Nephron progenitor cell (in vitro differentiated cells): ENCODE measurements at regions not wholly inside any gene's neighbourhood (a gene's known extent, or its start where the extent isn't known, plus 50 kb on each side); places are given as distances from the start of the nearest gene placed in this dataset.
"Not testable (repeated sequence)": the region's sequence is repeated elsewhere in the genome, so short reads cannot be mapped to it uniquely, and the experiment has no call there.

ENCODE experiments used
- DNase-seq: peaks from one replicate; pipeline ENCODE4 v3.0.0; 2021
- H3K27ac Mint-ChIP-seq: 2 replicates; pipeline ENCODE4 v1.8.0; 2021; ENCODE audit warnings: mild to moderate bottlenecking, moderate library complexity, mixed read lengths
- H3K27me3 Mint-ChIP-seq: 2 replicates; pipeline ENCODE4 v1.8.0; 2021; ENCODE audit warnings: mild to moderate bottlenecking, low read depth, mixed read lengths; ENCODE audit not compliant: poor library complexity
- H3K36me3 Mint-ChIP-seq: 2 replicates; pipeline ENCODE4 v1.8.0; 2021; ENCODE audit warnings: low read depth, mixed read lengths
- H3K4me1 Mint-ChIP-seq: 2 replicates; pipeline ENCODE4 v1.8.0; 2021; ENCODE audit warnings: mixed read lengths
- H3K4me3 Mint-ChIP-seq: 2 replicates; pipeline ENCODE4 v1.8.0; 2021; ENCODE audit warnings: mild to moderate bottlenecking, moderate library complexity, mixed read lengths
- H3K9me3 Mint-ChIP-seq: 2 replicates; pipeline ENCODE4 v1.8.0; 2021; ENCODE audit warnings: mild to moderate bottlenecking, moderate library complexity, mixed read lengths
- CTCF ChIP-seq: fragments of 200-600 bp; sonication (generic); IDR thresholded peaks from 2 replicates; pipeline ENCODE4 v1.5.0; 2021; ENCODE audit warnings: antibody characterized with exemption

GRCh38 chr4:43189741-43190140 lies 297.2 kb downstream of the GRXCR1 start:
- no peak overlapping the region for H3K27ac Mint-ChIP-seq

GRCh38 chr4:43212576-43212975 lies 320.1 kb downstream of the GRXCR1 start:
- not testable (repeated sequence) for H3K27ac Mint-ChIP-seq, H3K36me3 Mint-ChIP-seq, H3K4me1 Mint-ChIP-seq, H3K27me3 Mint-ChIP-seq, DNase-seq, H3K9me3 Mint-ChIP-seq, H3K4me3 Mint-ChIP-seq

More at GRCh38 chr4:43189741-43190140, 297.2 kb downstream of the GRXCR1 start:
- no peak for TF ChIP-seq CTCF
- H3K9me3 Mint-ChIP-seq: no peaks in the 10 kb centered on the region
- H3K36me3 Mint-ChIP-seq: no peaks in the 10 kb centered on the region
- DNase-seq: no peak
- H3K4me3 Mint-ChIP-seq: no peak overlapping the region
- no peaks in the 10 kb centered on the region for H3K27me3 Mint-ChIP-seq
- no peaks in the 10 kb centered on the region for H3K4me1 Mint-ChIP-seq

- no peak for TF ChIP-seq CTCF
- Mint-ChIP-seq H3K4me1 (no peaks in the 10 kb centered on the region), H3K9me3 (no peaks in the 10 kb centered on the region), H3K27me3 (peaks cover 3% of the 10 kb centered on the region), H3K36me3 (no peaks in the 10 kb centered on the region), H3K27ac (no peak overlapping the region), H3K4me3 (no peak overlapping the region)
- DNase-seq: no peak
These were observed 331.3 kb downstream of the GRXCR1 start for GRCh38 chr4:43223820-43224219.

GRCh38 chr4:43224559-43224958 lies 332.0 kb downstream of the GRXCR1 start:
- H3K4me1 Mint-ChIP-seq: no peaks in the 10 kb centered on the region
- no peak for DNase-seq
- H3K4me3 Mint-ChIP-seq: no peak overlapping the region
- peaks cover 3% of the 10 kb centered on the region for H3K27me3 Mint-ChIP-seq
- H3K27ac Mint-ChIP-seq: no peak overlapping the region
- H3K9me3 Mint-ChIP-seq: no peaks in the 10 kb centered on the region
- no peak for TF ChIP-seq CTCF
- H3K36me3 Mint-ChIP-seq: no peaks in the 10 kb centered on the region

- no peak for DNase-seq
- no peaks in the 10 kb centered on the region for H3K36me3 Mint-ChIP-seq
- H3K4me3 Mint-ChIP-seq: no peak overlapping the region
- TF ChIP-seq CTCF: no peak
- peaks cover 7% of the 10 kb centered on the region for H3K4me1 Mint-ChIP-seq
- H3K9me3 Mint-ChIP-seq: no peaks in the 10 kb centered on the region
- H3K27ac Mint-ChIP-seq: no peak overlapping the region
- H3K27me3 Mint-ChIP-seq: peaks cover 6% of the 10 kb centered on the region
These were observed 340.8 kb downstream of the GRXCR1 start for GRCh38 chr4:43233321-43233720.

GRCh38 chr4:43234626-43235415 lies 342.3 kb downstream of the GRXCR1 start:
- no peaks in the 10 kb centered on the region for H3K36me3 Mint-ChIP-seq
- H3K9me3 Mint-ChIP-seq: no peaks in the 10 kb centered on the region
- TF ChIP-seq CTCF: no peak
- no peak for DNase-seq
- H3K4me3 Mint-ChIP-seq: no peak overlapping the region
- peaks cover 6% of the 10 kb centered on the region for H3K27me3 Mint-ChIP-seq
- H3K4me1 Mint-ChIP-seq: peaks cover 19% of the 10 kb centered on the region
- H3K27ac Mint-ChIP-seq: no peak overlapping the region
